ENCODE measurements at regions not wholly inside any gene's neighbourhood (a gene's known extent, or its start where the extent isn't known, plus 50 kb on each side); places are given as distances from the start of the nearest gene placed in this dataset.
"Not testable (repeated sequence)": the region's sequence is repeated elsewhere in the genome, so short reads cannot be mapped to it uniquely, and the experiment has no call there.

- TF ChIP-seq CTCF (IDR thresholded peaks at IDR 0.05; ENCODE audit: insufficient read depth, missing control alignments), result no peak
- DNase-seq (ENCODE audit: insufficient read length, low spot score) (no peak), FAIRE-seq (no peak)
These were observed 193.0 kb upstream of the MAP1B start for GRCh38 chr5:71914281-71914680.

DNA sequence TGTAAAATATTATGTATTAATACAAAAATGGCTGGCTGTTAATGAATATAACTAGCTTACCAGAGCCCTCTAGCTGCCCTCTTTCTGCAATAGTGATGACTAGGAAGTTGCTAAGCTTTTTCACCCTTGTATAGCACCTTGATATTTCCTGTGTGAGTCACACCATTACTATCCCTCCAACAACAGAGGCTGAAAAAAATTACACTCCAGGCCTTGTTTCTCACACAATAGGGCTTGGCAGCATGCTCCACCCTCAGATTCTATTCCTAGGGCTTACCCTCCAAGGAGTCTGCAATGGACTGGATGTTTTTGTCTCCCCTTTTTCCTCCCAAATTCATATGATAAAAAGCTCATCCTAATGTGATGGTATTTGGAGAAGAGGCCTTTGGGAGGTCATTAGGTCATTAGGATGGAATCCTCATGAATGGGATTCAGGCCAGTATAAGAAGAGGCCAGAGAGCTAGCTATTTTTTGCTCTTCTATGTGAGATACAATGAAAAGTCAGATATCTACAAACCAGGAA lies 184.6 kb upstream of the MAP1B start:
- FAIRE-seq (no peak), DNase-seq (ENCODE audit: insufficient read length, low spot score) (no peak)
- no peak for TF ChIP-seq CTCF (IDR thresholded peaks at IDR 0.05; ENCODE audit: insufficient read depth, missing control alignments)

DNA sequence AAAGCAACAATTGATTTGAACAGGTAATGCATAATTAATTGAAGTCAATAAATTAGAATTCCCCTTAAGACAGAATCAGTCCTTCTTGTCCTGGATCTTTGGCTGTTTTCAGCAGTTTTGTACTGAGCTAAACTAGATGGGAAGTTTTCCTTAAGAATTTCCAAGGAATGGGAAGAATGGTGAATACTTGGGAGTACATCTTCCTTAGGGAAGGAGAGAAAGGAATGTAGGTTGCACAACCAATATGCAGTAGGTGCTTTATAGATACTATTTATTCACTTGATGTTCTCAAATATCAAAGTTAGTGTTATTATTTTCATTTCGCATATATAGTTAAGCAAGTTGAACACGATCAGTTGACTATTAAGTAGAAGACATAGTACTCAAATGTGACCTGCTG lies 183.5 kb upstream of the MAP1B start:
- FAIRE-seq (no peak), DNase-seq (ENCODE audit: insufficient read length, low spot score) (no peak)
- no peak for TF ChIP-seq CTCF (IDR thresholded peaks at IDR 0.05; ENCODE audit: insufficient read depth, missing control alignments)

GRCh38 chr5:71924325-71924724 lies 182.9 kb upstream of the MAP1B start:
- FAIRE-seq, result no peak
- no peak for TF ChIP-seq CTCF (IDR thresholded peaks at IDR 0.05; ENCODE audit: insufficient read depth, missing control alignments)
- DNase-seq (ENCODE audit: insufficient read length, low spot score), result no peak

GRCh38 chr5:71924980-71925379 lies 182.3 kb upstream of the MAP1B start:
- DNase-seq (ENCODE audit: insufficient read length, low spot score) (no peak), FAIRE-seq (no peak)
- TF ChIP-seq CTCF (IDR thresholded peaks at IDR 0.05; ENCODE audit: insufficient read depth, missing control alignments), result no peak

DNA sequence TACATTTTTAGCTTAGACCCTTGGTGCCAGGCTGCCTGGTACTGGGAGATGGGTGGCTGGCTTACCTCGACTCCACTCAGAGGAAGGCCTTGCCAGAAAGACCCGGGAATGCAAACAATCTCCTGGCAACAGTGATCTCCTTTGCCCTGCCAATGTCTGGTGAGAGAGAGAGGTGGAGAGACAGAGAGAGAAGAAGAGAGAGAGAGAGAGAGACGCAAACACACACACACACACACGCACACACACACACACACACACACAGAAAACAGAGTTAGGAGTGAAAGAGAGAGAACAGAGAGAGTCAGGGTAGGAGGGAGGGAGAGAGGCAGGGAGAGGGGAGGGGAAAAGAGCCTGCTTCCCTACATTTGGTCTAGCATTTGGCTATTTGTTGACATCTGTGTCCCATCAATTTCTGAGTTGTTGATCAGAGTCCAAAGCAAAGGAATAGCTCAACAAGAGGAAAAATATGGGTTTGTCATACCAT lies 181.6 kb upstream of the MAP1B start:
- no peak for DNase-seq (ENCODE audit: insufficient read length, low spot score)
- TF ChIP-seq CTCF (IDR thresholded peaks at IDR 0.05; ENCODE audit: insufficient read depth, missing control alignments), result no peak
- FAIRE-seq, result no peak

- no peak for TF ChIP-seq CTCF (IDR thresholded peaks at IDR 0.05; ENCODE audit: insufficient read depth, missing control alignments)
- FAIRE-seq (no peak), DNase-seq (ENCODE audit: insufficient read length, low spot score) (no peak)
These were observed 178.3 kb upstream of the MAP1B start for GRCh38 chr5:71929003-71929402.

GRCh38 chr5:71930554-71930953 lies 176.7 kb upstream of the MAP1B start:
- FAIRE-seq; DNase-seq (ENCODE audit: insufficient read length, low spot score): not testable (repeated sequence)
